ENCODE measurements at regions not wholly inside any gene's neighbourhood (a gene's known extent, or its start where the extent isn't known, plus 50 kb on each side); places are given as distances from the start of the nearest gene placed in this dataset.
A peak's percentile ranks its signal among the peaks of the same experiment; 100 is the strongest.

DNA sequence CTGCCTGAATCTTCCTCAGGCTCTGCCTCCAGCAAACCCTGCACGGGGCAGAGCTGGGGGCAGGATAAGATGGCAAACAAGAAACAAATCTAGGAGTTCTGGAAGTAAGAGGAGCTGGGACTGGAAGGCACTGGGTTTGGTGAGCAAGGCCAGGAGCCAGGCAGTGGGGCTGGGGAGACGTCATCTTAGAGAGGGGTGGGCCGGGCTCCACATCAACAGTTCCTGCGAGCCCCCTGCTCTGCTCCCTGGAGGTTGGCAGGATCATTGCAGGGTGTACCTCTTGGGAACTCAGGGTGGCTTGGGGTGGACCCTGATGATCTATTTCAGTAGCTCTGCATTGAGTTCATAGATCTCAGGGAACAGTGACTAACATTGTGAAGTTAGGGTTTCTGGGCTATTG is 87.3 kb upstream of the PRR23E start:
- H3K9me2 ChIP-seq (replicated peaks; ENCODE audit: insufficient read depth, low read length) = no peaks in the 10 kb centered on the region
- no peaks in the 10 kb centered on the region for H3K36me3 ChIP-seq (ENCODE audit: insufficient read depth, low read length)
- H2AFZ ChIP-seq (ENCODE audit: low read length) = no peak overlapping the region
- H3K27ac ChIP-seq (ENCODE audit: low read length) = no peak overlapping the region
- no peaks in the 10 kb centered on the region for H3K9me3 ChIP-seq (ENCODE audit: low read length)
- no peak overlapping the region for H3K4me2 ChIP-seq (ENCODE audit: low read depth, low read length, poor library complexity, severe bottlenecking)
- peak; percentile 51 for DNase-seq
- H3K4me3 ChIP-seq (ENCODE audit: low read length) = no peak overlapping the region
- H3K27me3 ChIP-seq (ENCODE audit: low read length) = no peaks in the 10 kb centered on the region
- no peaks in the 10 kb centered on the region for H4K20me1 ChIP-seq (ENCODE audit: insufficient read depth, low read depth, low read length)
- no peaks in the 10 kb centered on the region for H3K79me2 ChIP-seq (ENCODE audit: low read length)
- no peak overlapping the region for H3K9ac ChIP-seq (ENCODE audit: low read length)
- H3K4me1 ChIP-seq (ENCODE audit: low read length) = no peaks in the 10 kb centered on the region

DNA sequence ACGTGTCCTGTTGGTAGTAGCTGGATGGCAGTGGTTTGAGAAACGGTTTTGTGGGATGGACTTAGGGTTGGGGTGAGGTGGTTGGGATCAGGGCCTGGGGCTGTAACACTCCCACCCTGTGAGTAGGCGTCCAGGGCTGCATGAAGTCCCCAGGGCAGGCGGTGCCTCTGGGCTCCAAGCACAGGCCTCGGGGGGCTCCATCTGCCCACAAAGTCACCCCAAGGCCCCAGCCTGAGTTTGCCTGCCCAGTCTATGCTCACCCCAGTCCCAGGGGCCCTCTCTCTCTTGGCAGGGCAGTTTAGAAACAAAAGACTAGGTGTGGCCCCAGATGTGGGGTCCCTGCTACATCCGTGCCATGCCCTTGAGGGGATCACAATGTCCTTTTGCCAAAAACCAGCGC is 86.9 kb upstream of the PRR23E start:
- no peaks in the 10 kb centered on the region for H3K9me3 ChIP-seq (ENCODE audit: low read length)
- no peak overlapping the region for H3K9ac ChIP-seq (ENCODE audit: low read length)
- DNase-seq = no peak
- H3K4me2 ChIP-seq (ENCODE audit: low read depth, low read length, poor library complexity, severe bottlenecking) = no peak overlapping the region
- H3K9me2 ChIP-seq (replicated peaks; ENCODE audit: insufficient read depth, low read length) = no peaks in the 10 kb centered on the region
- H3K79me2 ChIP-seq (ENCODE audit: low read length) = no peaks in the 10 kb centered on the region
- H4K20me1 ChIP-seq (ENCODE audit: insufficient read depth, low read depth, low read length) = no peaks in the 10 kb centered on the region
- H3K27ac ChIP-seq (ENCODE audit: low read length) = no peak overlapping the region
- H3K27me3 ChIP-seq (ENCODE audit: low read length) = no peaks in the 10 kb centered on the region
- H2AFZ ChIP-seq (ENCODE audit: low read length) = no peak overlapping the region
- no peaks in the 10 kb centered on the region for H3K4me1 ChIP-seq (ENCODE audit: low read length)
- no peak overlapping the region for H3K4me3 ChIP-seq (ENCODE audit: low read length)
- H3K36me3 ChIP-seq (ENCODE audit: insufficient read depth, low read length) = no peaks in the 10 kb centered on the region

GRCh38 chr3:127106456-127106855 is 86.5 kb upstream of the PRR23E start:
- Histone ChIP-seq H3K9me3 (ENCODE audit: low read length) (peaks cover 1% of the 10 kb centered on the region; the same call in 1 of the 2 replicates), H3K79me2 (ENCODE audit: low read length) (no peaks in the 10 kb centered on the region), H3K4me1 (ENCODE audit: low read length) (no peaks in the 10 kb centered on the region), H3K9ac (ENCODE audit: low read length) (no peak overlapping the region), H3K27ac (ENCODE audit: low read length) (no peak overlapping the region), H3K36me3 (ENCODE audit: insufficient read depth, low read length) (no peaks in the 10 kb centered on the region), H3K27me3 (ENCODE audit: low read length) (no peaks in the 10 kb centered on the region; the same call in 1 of the 2 replicates), H3K4me2 (ENCODE audit: low read depth, low read length, poor library complexity, severe bottlenecking) (no peak overlapping the region), H2AFZ (ENCODE audit: low read length) (no peak overlapping the region), H3K9me2 (replicated peaks; ENCODE audit: insufficient read depth, low read length) (no peaks in the 10 kb centered on the region), H3K4me3 (ENCODE audit: low read length) (no peak overlapping the region), H4K20me1 (ENCODE audit: insufficient read depth, low read depth, low read length) (no peaks in the 10 kb centered on the region)
- DNase-seq = no peak

- H3K4me3 ChIP-seq (ENCODE audit: low read length) = no peak overlapping the region
- no peak overlapping the region for H3K27ac ChIP-seq (ENCODE audit: low read length)
- peaks cover 5% of the 10 kb centered on the region for H3K9me3 ChIP-seq (ENCODE audit: low read length)
- DNase-seq = no peak
- no peaks in the 10 kb centered on the region for H3K9me2 ChIP-seq (replicated peaks; ENCODE audit: insufficient read depth, low read length)
- no peak overlapping the region for H2AFZ ChIP-seq (ENCODE audit: low read length)
- no peak overlapping the region for H3K4me2 ChIP-seq (ENCODE audit: low read depth, low read length, poor library complexity, severe bottlenecking)
- no peaks in the 10 kb centered on the region for H4K20me1 ChIP-seq (ENCODE audit: insufficient read depth, low read depth, low read length)
- no peaks in the 10 kb centered on the region; the same call in 1 of the 2 replicates for H3K27me3 ChIP-seq (ENCODE audit: low read length)
- no peaks in the 10 kb centered on the region for H3K4me1 ChIP-seq (ENCODE audit: low read length)
- no peak overlapping the region for H3K9ac ChIP-seq (ENCODE audit: low read length)
- no peaks in the 10 kb centered on the region for H3K36me3 ChIP-seq (ENCODE audit: insufficient read depth, low read length)
- H3K79me2 ChIP-seq (ENCODE audit: low read length) = no peaks in the 10 kb centered on the region
Observed at GRCh38 chr3:127107002-127107401, 85.9 kb upstream of the PRR23E start.

GRCh38 chr3:127107491-127108375 is 85.2 kb upstream of the PRR23E start:
- Histone ChIP-seq H3K27me3 (ENCODE audit: low read length) (peaks cover 3% of the 10 kb centered on the region; the same call in 1 of the 2 replicates), H2AFZ (ENCODE audit: low read length) (no peak overlapping the region), H3K79me2 (ENCODE audit: low read length) (no peaks in the 10 kb centered on the region), H3K4me3 (ENCODE audit: low read length) (no peak overlapping the region), H3K9ac (ENCODE audit: low read length) (no peak overlapping the region), H3K9me2 (replicated peaks; ENCODE audit: insufficient read depth, low read length) (no peaks in the 10 kb centered on the region), H3K4me2 (ENCODE audit: low read depth, low read length, poor library complexity, severe bottlenecking) (no peak overlapping the region), H3K27ac (ENCODE audit: low read length) (no peak overlapping the region), H4K20me1 (ENCODE audit: insufficient read depth, low read depth, low read length) (no peaks in the 10 kb centered on the region), H3K4me1 (ENCODE audit: low read length) (no peaks in the 10 kb centered on the region), H3K36me3 (ENCODE audit: insufficient read depth, low read length) (no peaks in the 10 kb centered on the region), H3K9me3 (ENCODE audit: low read length) (peaks cover 13% of the 10 kb centered on the region)
- no peak for DNase-seq

DNA sequence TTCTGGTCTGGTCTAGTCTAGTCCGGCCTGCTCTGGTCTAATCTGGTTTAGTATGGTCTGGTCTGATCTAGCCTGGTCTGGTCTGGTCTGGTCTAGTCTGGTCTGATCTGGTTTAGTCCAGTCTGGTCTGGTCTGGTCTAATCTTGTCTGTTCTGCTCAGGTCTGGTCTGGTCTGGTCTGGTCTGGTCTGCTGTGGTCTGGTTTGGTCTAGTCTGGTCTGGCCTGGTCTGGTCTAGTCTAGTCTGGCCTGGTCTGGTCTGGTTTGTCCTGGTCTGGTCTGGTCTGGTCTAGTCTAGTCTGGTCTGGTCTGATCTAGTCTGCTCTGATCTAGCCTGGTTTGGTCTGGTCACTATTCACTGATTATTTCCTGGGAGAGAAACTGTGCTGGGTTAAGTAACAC is 84.1 kb upstream of the PRR23E start:
- no peaks in the 10 kb centered on the region for H3K4me1 ChIP-seq (ENCODE audit: low read length)
- H3K4me2 ChIP-seq (ENCODE audit: low read depth, low read length, poor library complexity, severe bottlenecking) = no peak overlapping the region
- no peak overlapping the region for H2AFZ ChIP-seq (ENCODE audit: low read length)
- H3K79me2 ChIP-seq (ENCODE audit: low read length) = no peaks in the 10 kb centered on the region
- H3K27me3 ChIP-seq (ENCODE audit: low read length) = peaks cover 6% of the 10 kb centered on the region; the same call in 1 of the 2 replicates
- H4K20me1 ChIP-seq (ENCODE audit: insufficient read depth, low read depth, low read length) = no peaks in the 10 kb centered on the region
- no peak overlapping the region for H3K9ac ChIP-seq (ENCODE audit: low read length)
- H3K4me3 ChIP-seq (ENCODE audit: low read length) = no peak overlapping the region
- no peaks in the 10 kb centered on the region for H3K9me2 ChIP-seq (replicated peaks; ENCODE audit: insufficient read depth, low read length)
- no peak for DNase-seq
- H3K9me3 ChIP-seq (ENCODE audit: low read length) = peaks cover 15% of the 10 kb centered on the region
- H3K36me3 ChIP-seq (ENCODE audit: insufficient read depth, low read length) = no peaks in the 10 kb centered on the region
- H3K27ac ChIP-seq (ENCODE audit: low read length) = no peak overlapping the region

DNA sequence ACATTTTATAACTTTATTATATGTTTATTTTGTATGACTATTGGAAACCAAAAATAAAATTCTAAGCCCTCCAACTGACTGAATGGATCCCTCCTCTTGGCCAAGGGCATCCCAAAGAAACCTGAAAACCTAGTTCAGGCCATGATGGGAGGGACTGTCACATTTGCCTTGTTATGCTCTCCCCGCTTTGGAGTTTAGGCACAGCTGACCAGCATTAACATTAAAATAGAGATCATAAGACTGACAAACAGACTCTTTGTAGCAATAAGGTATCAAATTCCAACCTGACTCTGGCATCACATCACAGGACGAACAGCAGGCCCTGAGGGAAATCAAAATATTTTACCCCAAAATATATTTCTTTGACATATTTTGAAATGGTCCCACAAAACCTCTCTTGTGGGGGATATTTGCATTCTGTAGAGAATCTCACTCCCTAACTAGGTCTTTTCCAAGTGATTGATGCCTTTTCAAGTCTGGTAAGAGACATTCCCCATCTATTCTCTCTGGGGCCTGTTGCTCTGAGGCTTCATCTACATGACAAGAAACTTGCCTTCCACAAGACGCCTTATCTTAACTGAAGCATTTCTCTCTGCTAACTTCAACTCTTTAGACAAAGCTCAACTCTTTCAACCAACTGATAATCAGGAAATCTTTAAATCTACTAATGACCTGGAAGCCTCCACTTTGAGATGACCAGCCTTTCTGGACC is 81.8 kb upstream of the PRR23E start:
- H3K27ac ChIP-seq (ENCODE audit: low read length) = no peak overlapping the region
- no peaks in the 10 kb centered on the region for H4K20me1 ChIP-seq (ENCODE audit: insufficient read depth, low read depth, low read length)
- H2AFZ ChIP-seq (ENCODE audit: low read length) = no peak overlapping the region
- H3K4me3 ChIP-seq (ENCODE audit: low read length) = no peak overlapping the region
- H3K79me2 ChIP-seq (ENCODE audit: low read length) = no peaks in the 10 kb centered on the region
- peaks cover 6% of the 10 kb centered on the region; the same call in 1 of the 2 replicates for H3K27me3 ChIP-seq (ENCODE audit: low read length)
- no peaks in the 10 kb centered on the region for H3K4me1 ChIP-seq (ENCODE audit: low read length)
- H3K9me3 ChIP-seq (ENCODE audit: low read length) = peaks cover 15% of the 10 kb centered on the region
- no peaks in the 10 kb centered on the region for H3K36me3 ChIP-seq (ENCODE audit: insufficient read depth, low read length)
- no peak overlapping the region for H3K9ac ChIP-seq (ENCODE audit: low read length)
- no peak overlapping the region for H3K4me2 ChIP-seq (ENCODE audit: low read depth, low read length, poor library complexity, severe bottlenecking)
- H3K9me2 ChIP-seq (replicated peaks; ENCODE audit: insufficient read depth, low read length) = no peaks in the 10 kb centered on the region
- DNase-seq = no peak

- Histone ChIP-seq H3K4me1 (ENCODE audit: low read length) (no peaks in the 10 kb centered on the region), H3K4me3 (ENCODE audit: low read length) (no peak overlapping the region), H3K27ac (ENCODE audit: low read length) (no peak overlapping the region), H3K9me3 (ENCODE audit: low read length) (peaks cover 15% of the 10 kb centered on the region), H4K20me1 (ENCODE audit: insufficient read depth, low read depth, low read length) (no peaks in the 10 kb centered on the region), H3K9ac (ENCODE audit: low read length) (no peak overlapping the region), H3K79me2 (ENCODE audit: low read length) (no peaks in the 10 kb centered on the region), H3K36me3 (ENCODE audit: insufficient read depth, low read length) (no peaks in the 10 kb centered on the region), H3K4me2 (ENCODE audit: low read depth, low read length, poor library complexity, severe bottlenecking) (no peak overlapping the region), H3K27me3 (ENCODE audit: low read length) (peaks cover 6% of the 10 kb centered on the region; the same call in 1 of the 2 replicates), H3K9me2 (replicated peaks; ENCODE audit: insufficient read depth, low read length) (no peaks in the 10 kb centered on the region), H2AFZ (ENCODE audit: low read length) (no peak overlapping the region)
- no peak for DNase-seq
Observed at GRCh38 chr3:127112796-127113570, 79.9 kb upstream of the PRR23E start.

Data from Karpas-422 (cell line).